ENCODE measurements at regions not wholly inside any gene's neighbourhood (a gene's known extent, or its start where the extent isn't known, plus 50 kb on each side); places are given as distances from the start of the nearest gene placed in this dataset.

DNA sequence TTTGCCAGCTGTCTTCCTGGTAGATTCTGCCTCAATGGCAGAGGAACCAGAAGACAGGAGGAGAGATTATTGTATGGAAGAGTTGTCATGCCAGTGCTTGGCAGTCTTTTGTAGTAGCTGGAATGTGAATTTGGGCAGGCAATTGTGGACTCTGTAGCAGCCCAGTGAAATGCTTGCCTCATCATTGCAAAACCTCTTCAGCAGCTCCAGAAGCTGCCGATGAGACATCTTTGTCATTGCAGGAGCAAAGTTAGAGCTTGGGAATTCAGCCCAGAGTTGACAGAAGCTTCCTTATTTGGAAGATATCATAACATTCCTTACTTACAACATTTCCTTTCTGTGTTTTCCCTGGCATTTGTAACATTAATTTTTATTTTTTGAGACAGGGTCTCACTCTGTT lies 1250.9 kb downstream of the CDY2B start:
- Histone ChIP-seq H3K36me3 (replicated peaks; ENCODE audit: low read depth, low read length) (no peaks in the 10 kb centered on the region), H3K79me2 (ENCODE audit: low read length) (no peaks in the 10 kb centered on the region), H3K4me2 (ENCODE audit: low read length) (no peak overlapping the region), H2AFZ (ENCODE audit: low read depth, low read length) (no peak overlapping the region), H3K4me3 (ENCODE audit: low read length) (no peak overlapping the region), H3K4me1 (ENCODE audit: low read length) (no peaks in the 10 kb centered on the region), H3K9me3 (ENCODE audit: insufficient read depth, low read length) (no peaks in the 10 kb centered on the region), H3K27ac (ENCODE audit: low read length) (no peak overlapping the region), H3K27me3 (ENCODE audit: low read depth, low read length) (no peaks in the 10 kb centered on the region), H4K20me1 (ENCODE audit: insufficient read depth, low read length) (no peaks in the 10 kb centered on the region), H3K9ac (ENCODE audit: low read length) (no peak overlapping the region)
- no peak for TF ChIP-seq EZH2phosphoT487 (IDR thresholded peaks at IDR 0.05; ENCODE audit: low read depth)
- TF ChIP-seq, protein P1, sequence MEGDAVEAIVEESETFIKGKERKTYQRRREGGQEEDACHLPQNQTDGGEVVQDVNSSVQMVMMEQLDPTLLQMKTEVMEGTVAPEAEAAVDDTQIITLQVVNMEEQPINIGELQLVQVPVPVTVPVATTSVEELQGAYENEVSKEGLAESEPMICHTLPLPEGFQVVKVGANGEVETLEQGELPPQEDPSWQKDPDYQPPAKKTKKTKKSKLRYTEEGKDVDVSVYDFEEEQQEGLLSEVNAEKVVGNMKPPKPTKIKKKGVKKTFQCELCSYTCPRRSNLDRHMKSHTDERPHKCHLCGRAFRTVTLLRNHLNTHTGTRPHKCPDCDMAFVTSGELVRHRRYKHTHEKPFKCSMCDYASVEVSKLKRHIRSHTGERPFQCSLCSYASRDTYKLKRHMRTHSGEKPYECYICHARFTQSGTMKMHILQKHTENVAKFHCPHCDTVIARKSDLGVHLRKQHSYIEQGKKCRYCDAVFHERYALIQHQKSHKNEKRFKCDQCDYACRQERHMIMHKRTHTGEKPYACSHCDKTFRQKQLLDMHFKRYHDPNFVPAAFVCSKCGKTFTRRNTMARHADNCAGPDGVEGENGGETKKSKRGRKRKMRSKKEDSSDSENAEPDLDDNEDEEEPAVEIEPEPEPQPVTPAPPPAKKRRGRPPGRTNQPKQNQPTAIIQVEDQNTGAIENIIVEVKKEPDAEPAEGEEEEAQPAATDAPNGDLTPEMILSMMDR (IDR thresholded peaks at IDR 0.05; ENCODE audit: low read depth, low read length), result no peak

- no peak overlapping the region for H3K4me2 ChIP-seq (ENCODE audit: low read length)
- H3K36me3 ChIP-seq (replicated peaks; ENCODE audit: low read depth, low read length), result no peaks in the 10 kb centered on the region
- no peak overlapping the region for H3K4me3 ChIP-seq (ENCODE audit: low read length)
- H3K27ac ChIP-seq (ENCODE audit: low read length), result no peak overlapping the region
- no peaks in the 10 kb centered on the region for H3K9me3 ChIP-seq (ENCODE audit: insufficient read depth, low read length)
- TF ChIP-seq, protein P1 (IDR thresholded peaks at IDR 0.05; ENCODE audit: low read depth, low read length), result no peak
- TF ChIP-seq EZH2phosphoT487 (IDR thresholded peaks at IDR 0.05; ENCODE audit: low read depth), result no peak
- no peaks in the 10 kb centered on the region for H3K27me3 ChIP-seq (ENCODE audit: low read depth, low read length)
- no peaks in the 10 kb centered on the region for H3K79me2 ChIP-seq (ENCODE audit: low read length)
- H3K9ac ChIP-seq (ENCODE audit: low read length), result no peak overlapping the region
- H2AFZ ChIP-seq (ENCODE audit: low read depth, low read length), result no peak overlapping the region
- H4K20me1 ChIP-seq (ENCODE audit: insufficient read depth, low read length), result no peaks in the 10 kb centered on the region
- no peaks in the 10 kb centered on the region for H3K4me1 ChIP-seq (ENCODE audit: low read length)
Observed at GRCh38 chrY:16627122-16627521, 1252.9 kb downstream of the CDY2B start.

DNA sequence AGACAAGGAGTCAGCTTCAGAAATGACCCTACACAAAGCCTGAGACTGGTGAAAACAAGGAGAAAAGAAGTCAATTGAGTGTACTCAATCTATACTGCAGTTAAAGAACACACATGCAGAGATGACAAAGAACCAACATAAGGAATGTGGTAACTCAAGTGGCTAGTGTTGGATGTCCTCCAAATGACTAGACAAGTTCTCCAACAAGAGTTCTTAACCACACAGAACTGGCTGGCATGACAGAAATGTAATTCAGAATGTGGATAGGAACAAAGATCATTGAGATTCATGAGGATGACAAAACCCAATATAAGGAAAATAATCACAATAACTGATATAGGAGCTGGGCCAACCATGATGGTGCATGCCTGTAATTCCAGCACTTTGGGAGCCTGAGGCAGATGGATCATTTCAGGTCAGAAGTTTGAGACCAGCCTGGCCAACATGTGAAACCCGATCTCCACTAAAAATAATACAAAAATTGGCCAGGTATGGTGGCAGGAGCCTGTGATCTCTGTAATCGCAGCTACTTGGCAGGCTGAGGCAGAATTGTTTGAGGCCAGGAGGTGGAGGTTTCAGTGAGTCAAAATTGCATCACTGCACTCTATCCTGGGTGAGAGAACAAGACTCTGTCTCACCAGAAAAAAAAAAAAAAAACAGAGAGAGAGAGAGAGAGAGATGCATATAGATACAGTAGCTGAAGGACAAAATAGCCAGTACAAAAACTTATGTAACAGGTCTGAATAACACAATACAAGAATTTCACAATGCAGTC lies 1263.6 kb downstream of the CDY2B start:
- no peak overlapping the region for H3K27ac ChIP-seq (ENCODE audit: low read length)
- H3K36me3 ChIP-seq (replicated peaks; ENCODE audit: low read depth, low read length), result no peaks in the 10 kb centered on the region
- no peaks in the 10 kb centered on the region for H3K79me2 ChIP-seq (ENCODE audit: low read length)
- H4K20me1 ChIP-seq (ENCODE audit: insufficient read depth, low read length), result no peaks in the 10 kb centered on the region
- H3K9ac ChIP-seq (ENCODE audit: low read length), result no peak overlapping the region
- no peak overlapping the region for H3K4me3 ChIP-seq (ENCODE audit: low read length)
- TF ChIP-seq EZH2phosphoT487 (IDR thresholded peaks at IDR 0.05; ENCODE audit: low read depth), result no peak
- TF ChIP-seq, protein P1 (IDR thresholded peaks at IDR 0.05; ENCODE audit: low read depth, low read length), result no peak
- H3K4me1 ChIP-seq (ENCODE audit: low read length), result peaks cover 5% of the 10 kb centered on the region; the same call in 1 of the 2 replicates
- no peaks in the 10 kb centered on the region for H3K9me3 ChIP-seq (ENCODE audit: insufficient read depth, low read length)
- no peak overlapping the region for H3K4me2 ChIP-seq (ENCODE audit: low read length)
- no peak overlapping the region for H2AFZ ChIP-seq (ENCODE audit: low read depth, low read length)
- no peaks in the 10 kb centered on the region for H3K27me3 ChIP-seq (ENCODE audit: low read depth, low read length)

DNA sequence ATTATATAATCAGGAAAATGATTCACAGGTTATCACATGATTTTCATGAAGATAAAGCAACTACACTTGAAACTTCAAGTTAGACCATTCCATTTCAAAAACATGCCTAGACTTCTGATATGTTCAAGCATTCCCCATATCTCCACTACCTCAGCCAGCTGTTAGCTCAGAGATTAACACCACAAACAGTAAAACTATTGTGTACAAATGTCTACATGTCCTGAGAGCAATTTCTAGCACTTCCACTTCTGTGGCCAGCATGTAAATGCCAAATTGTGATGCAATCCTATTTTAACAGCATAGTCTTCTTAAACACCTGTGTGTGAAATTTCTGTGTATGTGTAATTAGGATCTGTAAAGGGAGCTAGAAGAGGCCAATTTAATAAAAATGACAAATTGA lies 1271.3 kb downstream of the CDY2B start:
- Histone ChIP-seq H4K20me1 (ENCODE audit: insufficient read depth, low read length) (no peaks in the 10 kb centered on the region), H3K9me3 (ENCODE audit: insufficient read depth, low read length) (no peaks in the 10 kb centered on the region)
- no peak for TF ChIP-seq EZH2phosphoT487 (IDR thresholded peaks at IDR 0.05; ENCODE audit: low read depth)
- TF ChIP-seq, protein P1 (IDR thresholded peaks at IDR 0.05; ENCODE audit: low read depth, low read length), result no peak

More for the DNA sequence above, 1271.3 kb downstream of the CDY2B start:
- H3K9ac ChIP-seq (ENCODE audit: low read length), result no peak overlapping the region
- H3K4me3 ChIP-seq (ENCODE audit: low read length), result no peak overlapping the region
- no peaks in the 10 kb centered on the region for H3K79me2 ChIP-seq (ENCODE audit: low read length)
- no peaks in the 10 kb centered on the region for H3K27me3 ChIP-seq (ENCODE audit: low read depth, low read length)
- no peak overlapping the region for H2AFZ ChIP-seq (ENCODE audit: low read depth, low read length)
- no peak overlapping the region for H3K27ac ChIP-seq (ENCODE audit: low read length)
- H3K36me3 ChIP-seq (replicated peaks; ENCODE audit: low read depth, low read length), result no peaks in the 10 kb centered on the region
- peak overlapping the region; percentile 27; the same call in 1 of the 2 replicates for H3K4me2 ChIP-seq (ENCODE audit: low read length)
- H3K4me1 ChIP-seq (ENCODE audit: low read length), result peaks cover 9% of the 10 kb centered on the region
